Keratinocyte (primary cell): ENCODE measurements at regions not wholly inside any gene's neighbourhood (a gene's known extent, or its start where the extent isn't known, plus 50 kb on each side); places are given as distances from the start of the nearest gene placed in this dataset.

Experiments
- DNase-seq: peaks from one replicate; pipeline ENCODE4 v3.0.0-alpha.2; 2011; ENCODE audit warnings: low read depth, missing footprints, low spot score
- FAIRE-seq: peaks from 2 replicates; lab custom pipeline; 2011; peaks lifted over from hg19 to GRCh38; lab: Jason Lieb, UNC
- H2AFZ ChIP-seq: 2 replicates; pipeline ENCODE4 v1.6.0; 2012; ENCODE audit warnings: low read length, control low read depth, inconsistent platforms; ENCODE audit not compliant: control insufficient read depth
- H3K27ac ChIP-seq: 2 replicates; pipeline ENCODE4 v1.5.1; 2011; ENCODE audit warnings: low read length; ENCODE audit not compliant: control insufficient read depth, insufficient read depth
- H3K27me3 ChIP-seq: 3 replicates; pipeline ENCODE4 v1.6.0; 2011; ENCODE audit warnings: low read length; ENCODE audit not compliant: control insufficient read depth, insufficient read depth; ENCODE audit errors: extremely low read depth
- H3K36me3 ChIP-seq, 2 experiments: 2 replicates in 1 of 2; 3 replicates in 1 of 2; pipeline ENCODE4 v1.5.1; 2011; ENCODE audit warnings: low read length in 2 of 2, mild to moderate bottlenecking in 1 of 2; ENCODE audit not compliant: control insufficient read depth in 2 of 2, insufficient read depth in 2 of 2; ENCODE audit errors: extremely low read depth in 1 of 2
- H3K4me1 ChIP-seq: 3 replicates; pipeline ENCODE4 v1.5.1; 2011; ENCODE audit warnings: low read length; ENCODE audit not compliant: control insufficient read depth, insufficient read depth; ENCODE audit errors: extremely low read depth
- H3K4me2 ChIP-seq: 3 replicates; pipeline ENCODE4 v1.6.0; 2011; ENCODE audit warnings: low read depth, low read length; ENCODE audit not compliant: control insufficient read depth, insufficient read depth; ENCODE audit errors: extremely low read depth
- H3K4me3 ChIP-seq, 3 experiments: fragments of 200-600 bp in 1 of 3; sonication (generic) in 1 of 3; 2 replicates in 2 of 3; 3 replicates in 1 of 3; pipeline ENCODE4 v1.5.1; 2011 to 2016; ENCODE audit warnings: low read length in 3 of 3, mild to moderate bottlenecking in 3 of 3, control low read depth in 2 of 3, inconsistent platforms in 1 of 3, low read depth in 1 of 3, mixed read lengths in 1 of 3, mixed run types in 1 of 3, moderate library complexity in 1 of 3; ENCODE audit not compliant: control insufficient read depth in 2 of 3, insufficient read depth in 2 of 3; ENCODE audit errors: extremely low read depth in 1 of 3
- H3K79me2 ChIP-seq: 2 replicates; pipeline ENCODE4 v1.6.0; 2012; ENCODE audit warnings: low read length; ENCODE audit not compliant: control insufficient read depth, insufficient read depth
- H3K9ac ChIP-seq: 3 replicates; pipeline ENCODE4 v1.6.0; 2011; ENCODE audit warnings: low read length; ENCODE audit not compliant: control insufficient read depth, insufficient read depth; ENCODE audit errors: extremely low read depth
- H3K9me1 ChIP-seq: 3 replicates; pipeline ENCODE4 v1.6.0; 2011; ENCODE audit warnings: low read length; ENCODE audit not compliant: control insufficient read depth, insufficient read depth; ENCODE audit errors: extremely low read depth
- H3K9me3 ChIP-seq: 2 replicates; pipeline ENCODE4 v1.5.1; 2012; ENCODE audit warnings: low read depth, low read length; ENCODE audit not compliant: control insufficient read depth
- H4K20me1 ChIP-seq: 3 replicates; pipeline ENCODE4 v1.6.0; 2011; ENCODE audit warnings: low read length; ENCODE audit not compliant: control insufficient read depth, insufficient read depth; ENCODE audit errors: extremely low read depth
- EZH2 ChIP-seq: IDR thresholded peaks from one replicate; pipeline ENCODE4 v1.6.1; 2012; ENCODE audit warnings: inconsistent platforms, mild to moderate bottlenecking, low read length, moderate library complexity
- dilution Hi-C: fragments of 300-500 bp; cut with MboI; formaldehyde crosslinking; loops from one replicate; pipeline ENCODE4 v1.7.0; 2020; ENCODE audit warnings: low sequenced_read_pairs; ENCODE audit not compliant: extremely low pct_ligation_motif_present
- TF ChIP-seq, protein P1 (sequence below), 3 experiments: IDR thresholded peaks in 1 of 3; conservative IDR thresholded peaks in 1 of 3; optimal IDR thresholded peaks in 1 of 3; 2 replicates in 2 of 3; 3 replicates in 1 of 3; pipeline versions ENCODE3 to v1.5.1; 2011; ENCODE audit warnings: low read length in 3 of 3, mild to moderate bottlenecking in 3 of 3, moderate library complexity in 2 of 3, control low read depth in 1 of 3, inconsistent platforms in 1 of 3; ENCODE audit not compliant: insufficient read depth in 2 of 3; ENCODE audit errors: extremely low read depth in 1 of 3

DNA sequence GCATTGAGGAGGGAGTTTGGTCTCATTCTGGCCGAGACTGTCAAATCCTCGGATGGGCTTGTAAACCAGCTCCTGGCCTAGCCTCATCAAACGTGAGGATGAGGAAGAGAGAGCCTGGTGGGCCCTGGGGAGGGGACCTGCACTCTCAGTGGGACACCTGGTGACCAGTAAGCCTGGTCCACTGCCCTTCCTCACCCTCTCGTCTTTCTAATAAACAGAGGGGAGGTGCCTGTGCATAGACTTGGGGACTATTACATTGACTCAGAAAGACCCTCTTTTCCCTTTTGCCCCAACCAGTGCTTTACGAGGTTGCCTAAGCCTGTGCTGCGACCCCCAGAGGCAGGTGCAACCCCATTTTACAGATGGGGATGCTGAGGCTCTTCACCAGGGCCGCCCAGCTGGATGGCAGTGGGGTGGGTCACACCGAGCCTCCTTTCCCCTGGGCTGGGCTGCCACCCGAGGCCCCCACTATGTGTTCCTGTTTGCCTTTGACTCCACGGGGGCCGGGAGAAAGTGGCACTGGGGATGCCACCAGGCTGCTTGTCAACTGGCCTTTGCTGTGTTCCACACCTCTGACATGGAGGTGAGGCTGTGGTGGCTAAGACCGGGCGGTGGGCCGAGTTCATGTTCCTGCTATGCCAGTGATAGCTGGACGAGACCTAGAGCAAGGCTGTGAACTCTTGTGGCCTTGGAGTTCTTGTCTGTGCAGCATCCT, 85.9 kb downstream of the GLI2 start:
- no peaks in the 10 kb centered on the region for H3K36me3 ChIP-seq
- no peaks in the 10 kb centered on the region for H3K9me3 ChIP-seq
- FAIRE-seq: no peak
- TF ChIP-seq, protein P1, sequence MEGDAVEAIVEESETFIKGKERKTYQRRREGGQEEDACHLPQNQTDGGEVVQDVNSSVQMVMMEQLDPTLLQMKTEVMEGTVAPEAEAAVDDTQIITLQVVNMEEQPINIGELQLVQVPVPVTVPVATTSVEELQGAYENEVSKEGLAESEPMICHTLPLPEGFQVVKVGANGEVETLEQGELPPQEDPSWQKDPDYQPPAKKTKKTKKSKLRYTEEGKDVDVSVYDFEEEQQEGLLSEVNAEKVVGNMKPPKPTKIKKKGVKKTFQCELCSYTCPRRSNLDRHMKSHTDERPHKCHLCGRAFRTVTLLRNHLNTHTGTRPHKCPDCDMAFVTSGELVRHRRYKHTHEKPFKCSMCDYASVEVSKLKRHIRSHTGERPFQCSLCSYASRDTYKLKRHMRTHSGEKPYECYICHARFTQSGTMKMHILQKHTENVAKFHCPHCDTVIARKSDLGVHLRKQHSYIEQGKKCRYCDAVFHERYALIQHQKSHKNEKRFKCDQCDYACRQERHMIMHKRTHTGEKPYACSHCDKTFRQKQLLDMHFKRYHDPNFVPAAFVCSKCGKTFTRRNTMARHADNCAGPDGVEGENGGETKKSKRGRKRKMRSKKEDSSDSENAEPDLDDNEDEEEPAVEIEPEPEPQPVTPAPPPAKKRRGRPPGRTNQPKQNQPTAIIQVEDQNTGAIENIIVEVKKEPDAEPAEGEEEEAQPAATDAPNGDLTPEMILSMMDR (optimal IDR thresholded peaks at IDR 0.05 in 1 of 3, IDR thresholded peaks at IDR 0.05 in 1 of 3, conservative IDR thresholded peaks at IDR 0.05 in 1 of 3; ENCODE audit: extremely low read depth in 1 of 3, insufficient read depth in 2 of 3, low read length in 3 of 3): no peak
- no peak for TF ChIP-seq EZH2
- H2AFZ ChIP-seq: no peak overlapping the region
- no peak overlapping the region for H3K9ac ChIP-seq
- H4K20me1 ChIP-seq: peaks cover 2% of the 10 kb centered on the region
- no peaks in the 10 kb centered on the region for H3K4me1 ChIP-seq
- no peak for DNase-seq
- no peak overlapping the region for H3K4me3 ChIP-seq
- dilution Hi-C loops: no loop called here
- H3K79me2 ChIP-seq: no peaks in the 10 kb centered on the region
- H3K4me2 ChIP-seq: no peak overlapping the region
- no peaks in the 10 kb centered on the region for H3K9me1 ChIP-seq
- H3K27me3 ChIP-seq: peaks cover 5% of the 10 kb centered on the region
- H3K27ac ChIP-seq: no peak overlapping the region

DNA sequence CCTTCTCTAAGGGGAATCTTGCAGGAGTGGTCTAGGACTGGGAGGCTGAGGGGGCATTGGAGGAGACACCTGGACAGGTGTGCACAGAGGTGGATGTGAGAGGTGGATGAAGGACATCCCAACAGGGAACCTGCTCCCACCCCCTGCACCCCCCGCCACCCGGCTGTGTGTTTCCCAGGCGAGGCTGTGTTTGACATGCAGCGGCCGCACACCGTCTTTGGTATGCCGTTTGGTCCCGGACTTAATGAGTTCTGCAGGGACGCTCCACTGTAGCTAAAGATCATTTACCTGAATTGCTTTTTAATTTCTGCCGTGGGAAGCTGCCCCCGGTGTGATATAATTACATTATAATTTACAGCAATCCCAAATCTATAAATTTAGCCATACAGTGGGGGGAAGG, 87.3 kb downstream of the GLI2 start:
- Histone ChIP-seq H3K9me3 (no peaks in the 10 kb centered on the region), H3K4me2 (no peak overlapping the region), H3K9me1 (no peaks in the 10 kb centered on the region), H3K9ac (no peak overlapping the region), H3K27ac (no peak overlapping the region), H3K79me2 (no peaks in the 10 kb centered on the region), H3K27me3 (peaks cover 10% of the 10 kb centered on the region), H3K4me3 (no peak overlapping the region), H3K4me1 (no peaks in the 10 kb centered on the region), H4K20me1 (peaks cover 3% of the 10 kb centered on the region), H2AFZ (no peak overlapping the region), H3K36me3 (no peaks in the 10 kb centered on the region)
- DNase-seq (no peak), FAIRE-seq (no peak)
- no peak for TF ChIP-seq EZH2
- TF ChIP-seq, protein P1 (optimal IDR thresholded peaks at IDR 0.05 in 1 of 3, IDR thresholded peaks at IDR 0.05 in 1 of 3, conservative IDR thresholded peaks at IDR 0.05 in 1 of 3; ENCODE audit: extremely low read depth in 1 of 3, insufficient read depth in 2 of 3, low read length in 3 of 3): no peak
- dilution Hi-C loops: no loop called here
